ENCODE measurements at regions not wholly inside any gene's neighbourhood (a gene's known extent, or its start where the extent isn't known, plus 50 kb on each side); places are given as distances from the start of the nearest gene placed in this dataset.
A peak's percentile ranks its signal among the peaks of the same experiment; 100 is the strongest.

- no CpG with 5 or more reads among the region's 5 CpGs for WGBS (ENCODE audit: extremely low coverage, insufficient coverage, insufficient read length)
- Histone ChIP-seq H2AK5ac (ENCODE audit: low read length) (no peak overlapping the region), H4K91ac (ENCODE audit: low read depth, low read length) (peak overlapping the region; percentile 19), H3K18ac (ENCODE audit: low read length) (no peak overlapping the region), H2BK5ac (ENCODE audit: low read depth, low read length, poor library complexity) (no peak overlapping the region), H2BK120ac (ENCODE audit: insufficient read depth, low read length, poor library complexity) (peak overlapping the region; percentile 11), H3K4me1 (ENCODE audit: control insufficient read depth in 1 of 2, insufficient read depth in 2 of 2, low read length in 2 of 2) (peaks cover 11 to 15% of the 10 kb centered on the region in 2 experiments), H3K14ac (ENCODE audit: low read length) (no peak overlapping the region), H3K9me3 (ENCODE audit: insufficient read depth, low read depth, low read length) (no peaks in the 10 kb centered on the region), H3K27ac (ENCODE audit: low read depth, low read length) (no peak overlapping the region), H4K12ac (ENCODE audit: low read depth, low read length) (no peak overlapping the region), H3K79me2 (ENCODE audit: control insufficient read depth, insufficient read depth, low read length, poor library complexity) (no peaks in the 10 kb centered on the region), H3K27me3 (ENCODE audit: insufficient read depth, low read length) (no peaks in the 10 kb centered on the region), H3K23ac (ENCODE audit: low read length) (no peak overlapping the region), H3K4me3 (ENCODE audit: low read depth, low read length) (no peak overlapping the region), H4K8ac (ENCODE audit: low read depth, low read length) (no peak overlapping the region), H2AFZ (ENCODE audit: insufficient read depth, low read length, poor library complexity) (no peak overlapping the region), H3K9ac (ENCODE audit: low read length) (no peak overlapping the region), H3K4me2 (ENCODE audit: low read length) (no peak overlapping the region), H3K79me1 (ENCODE audit: low read length) (peaks cover 6% of the 10 kb centered on the region), H2BK12ac (ENCODE audit: low read length) (no peak overlapping the region), H3K36me3 (ENCODE audit: control insufficient read depth in 1 of 2, insufficient read depth in 2 of 2, low read length in 2 of 2) (no peaks in the 10 kb centered on the region), H3K4ac (ENCODE audit: low read depth, low read length) (no peak overlapping the region)
- DNase-seq = no peak
These were observed 139.7 kb downstream of the B3GNT2 start for GRCh38 chr2:62335612-62336011.

GRCh38 chr2:62334440-62335058 is 138.6 kb downstream of the B3GNT2 start:
- H3K14ac ChIP-seq (ENCODE audit: low read length) = peak overlapping the region; percentile 34
- peak overlapping the region; percentile 77 for H2BK12ac ChIP-seq (ENCODE audit: low read length)
- no peak for DNase-seq
- no peaks in the 10 kb centered on the region for H3K79me2 ChIP-seq (ENCODE audit: control insufficient read depth, insufficient read depth, low read length, poor library complexity)
- no CpG with 5 or more reads among the region's 6 CpGs for WGBS (ENCODE audit: extremely low coverage, insufficient coverage, insufficient read length)
- no peak overlapping the region for H3K9ac ChIP-seq (ENCODE audit: low read length)
- H3K36me3 ChIP-seq (ENCODE audit: control insufficient read depth in 1 of 2, insufficient read depth in 2 of 2, low read length in 2 of 2) = no peaks in the 10 kb centered on the region
- H2BK5ac ChIP-seq (ENCODE audit: low read depth, low read length, poor library complexity) = no peak overlapping the region
- H2BK120ac ChIP-seq (ENCODE audit: insufficient read depth, low read length, poor library complexity) = peak overlapping the region; percentile 5
- H3K23ac ChIP-seq (ENCODE audit: low read length) = no peak overlapping the region
- no peaks in the 10 kb centered on the region for H3K9me3 ChIP-seq (ENCODE audit: insufficient read depth, low read depth, low read length)
- H3K18ac ChIP-seq (ENCODE audit: low read length) = no peak overlapping the region
- no peak overlapping the region for H4K12ac ChIP-seq (ENCODE audit: low read depth, low read length)
- no peaks in the 10 kb centered on the region for H3K27me3 ChIP-seq (ENCODE audit: insufficient read depth, low read length)
- H3K27ac ChIP-seq (ENCODE audit: low read depth, low read length) = peak overlapping the region; percentile 26
- no peak overlapping the region for H4K8ac ChIP-seq (ENCODE audit: low read depth, low read length)
- H3K4me1 ChIP-seq (ENCODE audit: control insufficient read depth in 1 of 2, insufficient read depth in 2 of 2, low read length in 2 of 2) = peaks cover 15 to 20% of the 10 kb centered on the region in 2 experiments
- peaks cover 8% of the 10 kb centered on the region for H3K79me1 ChIP-seq (ENCODE audit: low read length)
- no peak overlapping the region for H3K4me3 ChIP-seq (ENCODE audit: low read depth, low read length)
- peak overlapping the region; percentile 73 for H2AK5ac ChIP-seq (ENCODE audit: low read length)
- H2AFZ ChIP-seq (ENCODE audit: insufficient read depth, low read length, poor library complexity) = no peak overlapping the region
- H4K91ac ChIP-seq (ENCODE audit: low read depth, low read length) = peak overlapping the region; percentile 43
- no peak overlapping the region for H3K4ac ChIP-seq (ENCODE audit: low read depth, low read length)
- no peak overlapping the region for H3K4me2 ChIP-seq (ENCODE audit: low read length)

GRCh38 chr2:62334009-62334408 is 138.1 kb downstream of the B3GNT2 start:
- no peak overlapping the region for H2BK120ac ChIP-seq (ENCODE audit: insufficient read depth, low read length, poor library complexity)
- H2BK12ac ChIP-seq (ENCODE audit: low read length) = no peak overlapping the region
- no peak overlapping the region for H4K8ac ChIP-seq (ENCODE audit: low read depth, low read length)
- no peak overlapping the region for H4K12ac ChIP-seq (ENCODE audit: low read depth, low read length)
- no peak overlapping the region for H2AFZ ChIP-seq (ENCODE audit: insufficient read depth, low read length, poor library complexity)
- H4K91ac ChIP-seq (ENCODE audit: low read depth, low read length) = peak overlapping the region; percentile 32
- no peak overlapping the region for H3K27ac ChIP-seq (ENCODE audit: low read depth, low read length)
- H2BK5ac ChIP-seq (ENCODE audit: low read depth, low read length, poor library complexity) = no peak overlapping the region
- no peak overlapping the region for H3K4me2 ChIP-seq (ENCODE audit: low read length)
- peaks cover 15 to 20% of the 10 kb centered on the region in 2 experiments for H3K4me1 ChIP-seq (ENCODE audit: control insufficient read depth in 1 of 2, insufficient read depth in 2 of 2, low read length in 2 of 2)
- no peak overlapping the region for H3K4ac ChIP-seq (ENCODE audit: low read depth, low read length)
- no peak overlapping the region for H3K18ac ChIP-seq (ENCODE audit: low read length)
- peaks cover 8% of the 10 kb centered on the region for H3K79me1 ChIP-seq (ENCODE audit: low read length)
- no peaks in the 10 kb centered on the region for H3K79me2 ChIP-seq (ENCODE audit: control insufficient read depth, insufficient read depth, low read length, poor library complexity)
- no peak for DNase-seq
- no peaks in the 10 kb centered on the region for H3K36me3 ChIP-seq (ENCODE audit: control insufficient read depth in 1 of 2, insufficient read depth in 2 of 2, low read length in 2 of 2)
- no peak overlapping the region for H2AK5ac ChIP-seq (ENCODE audit: low read length)
- H3K23ac ChIP-seq (ENCODE audit: low read length) = no peak overlapping the region
- no CpG with 5 or more reads among the region's 4 CpGs for WGBS (ENCODE audit: extremely low coverage, insufficient coverage, insufficient read length)
- no peak overlapping the region for H3K4me3 ChIP-seq (ENCODE audit: low read depth, low read length)
- no peak overlapping the region for H3K14ac ChIP-seq (ENCODE audit: low read length)
- H3K9ac ChIP-seq (ENCODE audit: low read length) = no peak overlapping the region
- no peaks in the 10 kb centered on the region for H3K9me3 ChIP-seq (ENCODE audit: insufficient read depth, low read depth, low read length)
- H3K27me3 ChIP-seq (ENCODE audit: insufficient read depth, low read length) = no peaks in the 10 kb centered on the region

DNA sequence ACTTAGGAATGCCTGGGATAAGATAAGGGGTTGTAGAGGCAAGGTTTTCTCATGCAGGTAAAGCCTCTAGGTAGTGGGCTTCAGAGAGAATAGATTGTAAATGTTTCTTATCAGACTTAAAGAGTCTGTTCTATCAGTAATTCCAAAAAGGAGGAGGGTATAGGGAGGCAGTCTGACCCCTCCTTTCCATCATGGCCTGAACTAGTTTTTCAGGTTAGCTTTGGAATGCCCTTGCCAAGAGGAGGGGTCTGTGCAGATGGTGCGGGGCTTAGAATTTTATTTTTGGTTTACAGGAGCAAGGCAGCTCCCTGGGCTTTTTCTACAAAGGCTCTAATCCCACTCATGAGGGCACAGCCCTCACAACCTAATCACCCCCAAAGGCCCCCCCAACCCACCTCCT is 135.0 kb downstream of the B3GNT2 start:
- H3K9ac ChIP-seq (ENCODE audit: low read length) = no peak overlapping the region
- no peak overlapping the region for H4K8ac ChIP-seq (ENCODE audit: low read depth, low read length)
- H4K91ac ChIP-seq (ENCODE audit: low read depth, low read length) = peak overlapping the region; percentile 48
- H3K79me1 ChIP-seq (ENCODE audit: low read length) = peaks cover 8% of the 10 kb centered on the region
- no peak overlapping the region for H2BK5ac ChIP-seq (ENCODE audit: low read depth, low read length, poor library complexity)
- no peak overlapping the region for H3K14ac ChIP-seq (ENCODE audit: low read length)
- H2BK12ac ChIP-seq (ENCODE audit: low read length) = no peak overlapping the region
- H3K23ac ChIP-seq (ENCODE audit: low read length) = no peak overlapping the region
- H3K36me3 ChIP-seq (ENCODE audit: control insufficient read depth in 1 of 2, insufficient read depth in 2 of 2, low read length in 2 of 2) = no peaks in the 10 kb centered on the region
- no peak overlapping the region for H3K18ac ChIP-seq (ENCODE audit: low read length)
- WGBS (ENCODE audit: extremely low coverage, insufficient coverage, insufficient read length) = no CpG with 5 or more reads among the region's 1 CpG
- H2AFZ ChIP-seq (ENCODE audit: insufficient read depth, low read length, poor library complexity) = no peak overlapping the region
- no peaks in the 10 kb centered on the region for H3K79me2 ChIP-seq (ENCODE audit: control insufficient read depth, insufficient read depth, low read length, poor library complexity)
- H3K27me3 ChIP-seq (ENCODE audit: insufficient read depth, low read length) = no peaks in the 10 kb centered on the region
- H3K4me3 ChIP-seq (ENCODE audit: low read depth, low read length) = no peak overlapping the region
- H2AK5ac ChIP-seq (ENCODE audit: low read length) = no peak overlapping the region
- peak in 1 of 2 donors; percentile 6 for DNase-seq
- no peak overlapping the region for H4K12ac ChIP-seq (ENCODE audit: low read depth, low read length)
- H3K4me2 ChIP-seq (ENCODE audit: low read length) = peak overlapping the region; percentile 26
- peaks cover 15 to 22% of the 10 kb centered on the region in 2 experiments for H3K4me1 ChIP-seq (ENCODE audit: control insufficient read depth in 1 of 2, insufficient read depth in 2 of 2, low read length in 2 of 2)
- H3K4ac ChIP-seq (ENCODE audit: low read depth, low read length) = no peak overlapping the region
- peaks cover 1% of the 10 kb centered on the region for H3K9me3 ChIP-seq (ENCODE audit: insufficient read depth, low read depth, low read length)
- peak overlapping the region; percentile 25 for H2BK120ac ChIP-seq (ENCODE audit: insufficient read depth, low read length, poor library complexity)
- peak overlapping the region; percentile 30 for H3K27ac ChIP-seq (ENCODE audit: low read depth, low read length)

All from trophoblast cell (in vitro differentiated cells and primary cell).